Left lung (tissue), 4 donors: ENCODE measurements at regions not wholly inside any gene's neighbourhood (a gene's known extent, or its start where the extent isn't known, plus 50 kb on each side); places are given as distances from the start of the nearest gene placed in this dataset.
A peak's percentile ranks its signal among the peaks of the same experiment; 100 is the strongest.

Source experiments
- ATAC-seq: fragments of 200-7000 bp; cut with Tn5 transposase; one replicate; pipeline ENCODE4 v1.9.1; 2020; ENCODE audit warnings: moderate library complexity
- DNase-seq, 4 donors: peaks; one replicate each; pipeline ENCODE4 v3.0.0-alpha.2; 2013 to 2020
- H3K27ac ChIP-seq, 2 donors: fragments of 200-600 bp; sonication (generic) in 1 of 2; one replicate each; pipeline versions ENCODE4 v1.5.0 to v1.8.0; 2020 to 2021
- H3K27me3 ChIP-seq, 2 donors: fragments of 200-600 bp; sonication (generic) in 1 of 2; one replicate each; pipeline versions ENCODE4 v1.5.0 to v1.8.0; 2020 to 2021
- H3K36me3 ChIP-seq, 2 donors: fragments of 200-600 bp; sonication (generic) in 1 of 2; one replicate each; pipeline versions ENCODE4 v1.5.0 to v1.8.0; 2020 to 2021
- H3K4me1 ChIP-seq, 2 donors: fragments of 200-600 bp; one replicate each; pipeline ENCODE4 v1.8.0; 2021
- H3K4me3 ChIP-seq, 2 donors: fragments of 200-600 bp; sonication (generic) in 1 of 2; one replicate each; pipeline versions ENCODE4 v1.5.0 to v1.8.0; 2020 to 2021; ENCODE audit warnings: mild to moderate bottlenecking in 1 of 2
- H3K9me3 ChIP-seq, 2 donors: fragments of 200-600 bp; sonication (generic) in 1 of 2; one replicate each; pipeline versions ENCODE4 v1.5.0 to v1.8.0; 2020 to 2021
- CTCF ChIP-seq, 2 donors: fragments of 200-600 bp; sonication (generic) in 1 of 2; IDR thresholded peaks; one replicate each; pipeline versions ENCODE4 v1.5.0 to v1.8.0; 2021; ENCODE audit warnings: antibody characterized with exemption in 2 of 2
- intact Hi-C, 2 donors: fragments of 100-400 bp; cut with DNase I; formaldehyde crosslinking; loops; one replicate each; pipeline versions ENCODE4 v1.11.2 to v1.14.2; 2022
- donor health status: DM: no; HTN: yes; CAD: no.
- donor health status: DM: no; HTN: no; CAD: no.

- Histone ChIP-seq H3K27me3 (no peaks in the 10 kb centered on the region), H3K36me3 (no peaks in the 10 kb centered on the region), H3K27ac (no peak overlapping the region), H3K4me3 (no peak overlapping the region), H3K4me1 (no peaks in the 10 kb centered on the region), H3K9me3 (no peaks in the 10 kb centered on the region)
- ATAC-seq, result no peak
- no peak for TF ChIP-seq CTCF (IDR thresholded peaks at IDR 0.05)
- intact Hi-C loops, result no loop called here
- no peak for DNase-seq
These were observed 476.2 kb downstream of the TSHZ3 start for GRCh38 chr19:30873003-30873402.

- no peak for ATAC-seq
- no peak for TF ChIP-seq CTCF (IDR thresholded peaks at IDR 0.05)
- Histone ChIP-seq H3K9me3 (no peaks in the 10 kb centered on the region), H3K4me3 (no peak overlapping the region), H3K27me3 (no peaks in the 10 kb centered on the region), H3K4me1 (no peaks in the 10 kb centered on the region), H3K27ac (no peak overlapping the region), H3K36me3 (no peaks in the 10 kb centered on the region)
- intact Hi-C loops, result no loop called here
- no peak for DNase-seq
These were observed 477.3 kb downstream of the TSHZ3 start for GRCh38 chr19:30871979-30872378.

- no peaks in the 10 kb centered on the region for H3K9me3 ChIP-seq
- no peaks in the 10 kb centered on the region for H3K27me3 ChIP-seq
- ATAC-seq, result no peak
- no peak overlapping the region for H3K4me3 ChIP-seq
- intact Hi-C loops, result no loop called here
- H3K27ac ChIP-seq, result no peak overlapping the region
- no peaks in the 10 kb centered on the region for H3K36me3 ChIP-seq
- no peaks in the 10 kb centered on the region for H3K4me1 ChIP-seq
- peak in 1 of 4 donors; percentile 21 for DNase-seq
- no peak for TF ChIP-seq CTCF (IDR thresholded peaks at IDR 0.05)
These were observed 478.4 kb downstream of the TSHZ3 start for GRCh38 chr19:30870876-30871275.

- no peaks in the 10 kb centered on the region for H3K36me3 ChIP-seq
- DNase-seq, result no peak
- intact Hi-C loops, result no loop called here
These were observed 483.7 kb downstream of the TSHZ3 start for GRCh38 chr19:30865511-30865910.

More at GRCh38 chr19:30865511-30865910, 483.7 kb downstream of the TSHZ3 start:
- H3K4me1 ChIP-seq, result no peaks in the 10 kb centered on the region
- no peaks in the 10 kb centered on the region for H3K9me3 ChIP-seq
- H3K27ac ChIP-seq, result no peak overlapping the region
- peaks cover 0 to 5% of the 10 kb centered on the region in 2 donors for H3K27me3 ChIP-seq
- ATAC-seq, result no peak
- H3K4me3 ChIP-seq, result no peak overlapping the region
- no peak for TF ChIP-seq CTCF (IDR thresholded peaks at IDR 0.05)
